ENCODE measurements at regions not wholly inside any gene's neighbourhood (a gene's known extent, or its start where the extent isn't known, plus 50 kb on each side); places are given as distances from the start of the nearest gene placed in this dataset.

DNA sequence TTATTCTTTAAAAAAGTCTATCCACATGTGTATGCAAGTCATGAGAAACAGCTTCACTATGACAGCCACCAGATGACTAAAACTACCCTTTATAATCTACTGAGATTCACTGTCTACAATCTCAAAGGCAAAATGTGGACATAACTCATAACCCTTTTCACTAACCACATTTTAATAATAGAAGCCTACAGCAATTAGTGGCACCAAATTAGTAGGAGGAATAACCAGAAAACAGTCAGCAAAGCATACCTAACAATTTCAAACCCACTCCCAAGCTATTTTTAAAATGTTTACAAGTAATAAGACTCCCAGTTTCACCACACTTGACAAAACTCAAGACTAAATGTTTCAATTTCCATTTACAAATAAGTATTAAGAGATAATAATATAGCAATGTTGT is 442.9 kb downstream of the PTPRC start (continued):
- TF ChIP-seq, protein P1, sequence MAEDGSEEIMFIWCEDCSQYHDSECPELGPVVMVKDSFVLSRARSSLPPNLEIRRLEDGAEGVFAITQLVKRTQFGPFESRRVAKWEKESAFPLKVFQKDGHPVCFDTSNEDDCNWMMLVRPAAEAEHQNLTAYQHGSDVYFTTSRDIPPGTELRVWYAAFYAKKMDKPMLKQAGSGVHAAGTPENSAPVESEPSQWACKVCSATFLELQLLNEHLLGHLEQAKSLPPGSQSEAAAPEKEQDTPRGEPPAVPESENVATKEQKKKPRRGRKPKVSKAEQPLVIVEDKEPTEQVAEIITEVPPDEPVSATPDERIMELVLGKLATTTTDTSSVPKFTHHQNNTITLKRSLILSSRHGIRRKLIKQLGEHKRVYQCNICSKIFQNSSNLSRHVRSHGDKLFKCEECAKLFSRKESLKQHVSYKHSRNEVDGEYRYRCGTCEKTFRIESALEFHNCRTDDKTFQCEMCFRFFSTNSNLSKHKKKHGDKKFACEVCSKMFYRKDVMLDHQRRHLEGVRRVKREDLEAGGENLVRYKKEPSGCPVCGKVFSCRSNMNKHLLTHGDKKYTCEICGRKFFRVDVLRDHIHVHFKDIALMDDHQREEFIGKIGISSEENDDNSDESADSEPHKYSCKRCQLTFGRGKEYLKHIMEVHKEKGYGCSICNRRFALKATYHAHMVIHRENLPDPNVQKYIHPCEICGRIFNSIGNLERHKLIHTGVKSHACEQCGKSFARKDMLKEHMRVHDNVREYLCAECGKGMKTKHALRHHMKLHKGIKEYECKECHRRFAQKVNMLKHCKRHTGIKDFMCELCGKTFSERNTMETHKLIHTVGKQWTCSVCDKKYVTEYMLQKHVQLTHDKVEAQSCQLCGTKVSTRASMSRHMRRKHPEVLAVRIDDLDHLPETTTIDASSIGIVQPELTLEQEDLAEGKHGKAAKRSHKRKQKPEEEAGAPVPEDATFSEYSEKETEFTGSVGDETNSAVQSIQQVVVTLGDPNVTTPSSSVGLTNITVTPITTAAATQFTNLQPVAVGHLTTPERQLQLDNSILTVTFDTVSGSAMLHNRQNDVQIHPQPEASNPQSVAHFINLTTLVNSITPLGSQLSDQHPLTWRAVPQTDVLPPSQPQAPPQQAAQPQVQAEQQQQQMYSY (CRISPR knock-in tag; IDR thresholded peaks at IDR 0.05) = no peak
- TF ChIP-seq, protein P2, sequence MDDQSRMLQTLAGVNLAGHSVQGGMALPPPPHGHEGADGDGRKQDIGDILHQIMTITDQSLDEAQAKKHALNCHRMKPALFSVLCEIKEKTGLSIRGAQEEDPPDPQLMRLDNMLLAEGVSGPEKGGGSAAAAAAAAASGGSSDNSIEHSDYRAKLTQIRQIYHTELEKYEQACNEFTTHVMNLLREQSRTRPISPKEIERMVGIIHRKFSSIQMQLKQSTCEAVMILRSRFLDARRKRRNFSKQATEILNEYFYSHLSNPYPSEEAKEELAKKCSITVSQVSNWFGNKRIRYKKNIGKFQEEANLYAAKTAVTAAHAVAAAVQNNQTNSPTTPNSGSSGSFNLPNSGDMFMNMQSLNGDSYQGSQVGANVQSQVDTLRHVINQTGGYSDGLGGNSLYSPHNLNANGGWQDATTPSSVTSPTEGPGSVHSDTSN (IDR thresholded peaks at IDR 0.05; ENCODE audit: insufficient replicate concordance, low read depth, low read length) = no peak
- TF ChIP-seq SMAD5 (IDR thresholded peaks at IDR 0.05; ENCODE audit: low read depth) (no peak), CBFB (IDR thresholded peaks at IDR 0.05; ENCODE audit: low read depth) (peak; percentile 85), ZSCAN29 (IDR thresholded peaks at IDR 0.05) (0 out of 2 replicates have a peak, but pooled peaks have one; percentile 63), NFYA (IDR thresholded peaks at IDR 0.05; ENCODE audit: borderline replicate concordance, low read depth, low read length) (no peak), IRF4 (IDR thresholded peaks at IDR 0.05; ENCODE audit: low read depth, low read length) (peak; percentile 75; the same call in 1 of the 2 replicates), PAX5 (IDR thresholded peaks at IDR 0.05; ENCODE audit: borderline replicate concordance, low read depth, low read length) (0 out of 2 replicates have a peak, but pooled peaks have one; percentile 46), ZNF622 (IDR thresholded peaks at IDR 0.05) (no peak), BMI1 (IDR thresholded peaks at IDR 0.05; ENCODE audit: borderline replicate concordance) (peak; percentile 78), EZH2 (IDR thresholded peaks at IDR 0.05; ENCODE audit: borderline replicate concordance, control insufficient read depth, low read depth, low read length) (no peak), SRF (IDR thresholded peaks at IDR 0.05; ENCODE audit: low read depth in 2 of 2, low read length in 2 of 2) (no peak)
- TF ChIP-seq, protein P3, sequence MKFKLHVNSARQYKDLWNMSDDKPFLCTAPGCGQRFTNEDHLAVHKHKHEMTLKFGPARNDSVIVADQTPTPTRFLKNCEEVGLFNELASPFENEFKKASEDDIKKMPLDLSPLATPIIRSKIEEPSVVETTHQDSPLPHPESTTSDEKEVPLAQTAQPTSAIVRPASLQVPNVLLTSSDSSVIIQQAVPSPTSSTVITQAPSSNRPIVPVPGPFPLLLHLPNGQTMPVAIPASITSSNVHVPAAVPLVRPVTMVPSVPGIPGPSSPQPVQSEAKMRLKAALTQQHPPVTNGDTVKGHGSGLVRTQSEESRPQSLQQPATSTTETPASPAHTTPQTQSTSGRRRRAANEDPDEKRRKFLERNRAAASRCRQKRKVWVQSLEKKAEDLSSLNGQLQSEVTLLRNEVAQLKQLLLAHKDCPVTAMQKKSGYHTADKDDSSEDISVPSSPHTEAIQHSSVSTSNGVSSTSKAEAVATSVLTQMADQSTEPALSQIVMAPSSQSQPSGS (IDR thresholded peaks at IDR 0.05; ENCODE audit: low read length) = peak; percentile 97
- TF ChIP-seq, protein P4, sequence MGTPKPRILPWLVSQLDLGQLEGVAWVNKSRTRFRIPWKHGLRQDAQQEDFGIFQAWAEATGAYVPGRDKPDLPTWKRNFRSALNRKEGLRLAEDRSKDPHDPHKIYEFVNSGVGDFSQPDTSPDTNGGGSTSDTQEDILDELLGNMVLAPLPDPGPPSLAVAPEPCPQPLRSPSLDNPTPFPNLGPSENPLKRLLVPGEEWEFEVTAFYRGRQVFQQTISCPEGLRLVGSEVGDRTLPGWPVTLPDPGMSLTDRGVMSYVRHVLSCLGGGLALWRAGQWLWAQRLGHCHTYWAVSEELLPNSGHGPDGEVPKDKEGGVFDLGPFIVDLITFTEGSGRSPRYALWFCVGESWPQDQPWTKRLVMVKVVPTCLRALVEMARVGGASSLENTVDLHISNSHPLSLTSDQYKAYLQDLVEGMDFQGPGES (IDR thresholded peaks at IDR 0.05) = no peak
- TF ChIP-seq, protein P5, sequence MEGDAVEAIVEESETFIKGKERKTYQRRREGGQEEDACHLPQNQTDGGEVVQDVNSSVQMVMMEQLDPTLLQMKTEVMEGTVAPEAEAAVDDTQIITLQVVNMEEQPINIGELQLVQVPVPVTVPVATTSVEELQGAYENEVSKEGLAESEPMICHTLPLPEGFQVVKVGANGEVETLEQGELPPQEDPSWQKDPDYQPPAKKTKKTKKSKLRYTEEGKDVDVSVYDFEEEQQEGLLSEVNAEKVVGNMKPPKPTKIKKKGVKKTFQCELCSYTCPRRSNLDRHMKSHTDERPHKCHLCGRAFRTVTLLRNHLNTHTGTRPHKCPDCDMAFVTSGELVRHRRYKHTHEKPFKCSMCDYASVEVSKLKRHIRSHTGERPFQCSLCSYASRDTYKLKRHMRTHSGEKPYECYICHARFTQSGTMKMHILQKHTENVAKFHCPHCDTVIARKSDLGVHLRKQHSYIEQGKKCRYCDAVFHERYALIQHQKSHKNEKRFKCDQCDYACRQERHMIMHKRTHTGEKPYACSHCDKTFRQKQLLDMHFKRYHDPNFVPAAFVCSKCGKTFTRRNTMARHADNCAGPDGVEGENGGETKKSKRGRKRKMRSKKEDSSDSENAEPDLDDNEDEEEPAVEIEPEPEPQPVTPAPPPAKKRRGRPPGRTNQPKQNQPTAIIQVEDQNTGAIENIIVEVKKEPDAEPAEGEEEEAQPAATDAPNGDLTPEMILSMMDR (IDR thresholded peaks at IDR 0.05 in 2 of 3, conservative IDR thresholded peaks at IDR 0.05 in 1 of 3; ENCODE audit: control insufficient read depth in 2 of 3, extremely low read depth in 1 of 3, insufficient read depth in 1 of 3, low read depth in 3 of 3, low read length in 3 of 3) = no peak
- TF ChIP-seq, protein P6, sequence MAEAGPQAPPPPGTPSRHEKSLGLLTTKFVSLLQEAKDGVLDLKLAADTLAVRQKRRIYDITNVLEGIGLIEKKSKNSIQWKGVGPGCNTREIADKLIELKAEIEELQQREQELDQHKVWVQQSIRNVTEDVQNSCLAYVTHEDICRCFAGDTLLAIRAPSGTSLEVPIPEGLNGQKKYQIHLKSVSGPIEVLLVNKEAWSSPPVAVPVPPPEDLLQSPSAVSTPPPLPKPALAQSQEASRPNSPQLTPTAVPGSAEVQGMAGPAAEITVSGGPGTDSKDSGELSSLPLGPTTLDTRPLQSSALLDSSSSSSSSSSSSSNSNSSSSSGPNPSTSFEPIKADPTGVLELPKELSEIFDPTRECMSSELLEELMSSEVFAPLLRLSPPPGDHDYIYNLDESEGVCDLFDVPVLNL (IDR thresholded peaks at IDR 0.05; ENCODE audit: low read depth, low read length) = no peak
- TF ChIP-seq, protein P7, sequence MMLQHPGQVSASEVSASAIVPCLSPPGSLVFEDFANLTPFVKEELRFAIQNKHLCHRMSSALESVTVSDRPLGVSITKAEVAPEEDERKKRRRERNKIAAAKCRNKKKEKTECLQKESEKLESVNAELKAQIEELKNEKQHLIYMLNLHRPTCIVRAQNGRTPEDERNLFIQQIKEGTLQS (IDR thresholded peaks at IDR 0.05; ENCODE audit: borderline replicate concordance, extremely low read depth, low read depth, low read length) = no peak
